Erythroblast (primary cell): ENCODE measurements at regions not wholly inside any gene's neighbourhood (a gene's known extent, or its start where the extent isn't known, plus 50 kb on each side); places are given as distances from the start of the nearest gene placed in this dataset.
"Not testable (repeated sequence)": the region's sequence is repeated elsewhere in the genome, so short reads cannot be mapped to it uniquely, and the experiment has no call there.

ENCODE experiments used
- GATA1 ChIP-seq: IDR thresholded peaks from 2 replicates; pipeline ENCODE4 v1.6.1; 2011; ENCODE audit warnings: low read depth, mild to moderate bottlenecking, control low read depth, low read length, moderate library complexity
- POLR2A ChIP-seq: IDR thresholded peaks from 2 replicates; pipeline ENCODE4 v1.6.1; 2011; ENCODE audit warnings: mild to moderate bottlenecking, low read length

DNA sequence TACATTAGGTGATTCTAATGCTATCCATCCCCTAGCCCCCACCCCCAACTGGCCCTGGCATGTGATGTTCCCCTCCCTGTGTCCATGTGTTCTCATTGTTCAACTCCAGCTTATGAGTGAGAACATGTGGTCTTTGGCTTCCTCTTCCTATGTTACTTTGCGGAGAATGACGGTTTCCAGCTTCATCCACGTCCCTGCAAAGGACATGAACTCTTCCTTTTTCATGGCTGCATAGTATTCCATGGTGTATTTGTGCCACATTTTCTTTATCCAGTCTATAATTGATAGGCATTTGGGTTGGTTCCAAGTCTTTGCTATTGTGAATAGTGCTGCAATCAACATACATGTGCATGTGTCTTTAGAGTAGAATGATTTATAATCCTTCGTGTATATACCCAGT lies 200.7 kb downstream of the NAF1 start:
- TF ChIP-seq POLR2A, GATA1: not testable (repeated sequence)
